Neural cell (in vitro differentiated cells): ENCODE measurements at regions not wholly inside any gene's neighbourhood (a gene's known extent, or its start where the extent isn't known, plus 50 kb on each side); places are given as distances from the start of the nearest gene placed in this dataset.

Experiments used
- H2AFZ ChIP-seq: fragments of 200-600, 300-800 bp; sonication (generic), shearing (Covaris generic); 2 replicates; pipeline ENCODE4 v1.6.0; 2014; ENCODE audit warnings: low read depth, mild to moderate bottlenecking, antibody characterized with exemption, low read length, moderate library complexity
- H3F3A ChIP-seq: fragments of 200-600 bp; shearing (Covaris generic); 2 replicates; pipeline ENCODE4 v1.6.1; 2016; ENCODE audit warnings: mild to moderate bottlenecking, moderate library complexity, mixed read lengths, antibody characterized with exemption, low read length; ENCODE audit not compliant: insufficient read depth, poor library complexity, severe bottlenecking
- H3K27ac ChIP-seq: fragments of 200-600, 300-800 bp; sonication (generic), shearing (Covaris generic); 2 replicates; pipeline ENCODE4 v1.5.1; 2014; ENCODE audit warnings: mild to moderate bottlenecking, low read length, moderate library complexity
- H3K27me3 ChIP-seq: fragments of 300-800, 200-600 bp; sonication (generic), shearing (Covaris generic); 2 replicates; pipeline ENCODE4 v1.6.0; 2014; ENCODE audit warnings: mild to moderate bottlenecking, low read depth, low read length, moderate library complexity; ENCODE audit not compliant: insufficient read depth
- H3K36me3 ChIP-seq: fragments of 300-800, 200-600 bp; sonication (generic), shearing (Covaris generic); 2 replicates; pipeline ENCODE4 v1.5.1; 2014; ENCODE audit warnings: mild to moderate bottlenecking, antibody characterized with exemption, low read length, moderate library complexity; ENCODE audit not compliant: insufficient read depth
- H3K4me2 ChIP-seq: fragments of 300-800, 200-600 bp; sonication (generic), shearing (Covaris generic); 2 replicates; pipeline ENCODE4 v1.6.0; 2014; ENCODE audit warnings: mild to moderate bottlenecking, low read length
- H3K4me3 ChIP-seq: fragments of 300-800, 200-600 bp; sonication (generic), shearing (Covaris generic); 2 replicates; pipeline ENCODE4 v1.5.1; 2014; ENCODE audit warnings: mild to moderate bottlenecking, low read length, moderate library complexity
- H3K79me2 ChIP-seq: fragments of 200-600 bp; shearing (Covaris generic); replicated peaks from 2 replicates; pipeline ENCODE4 v1.6.0; 2014; ENCODE audit warnings: mild to moderate bottlenecking, low read length, moderate library complexity; ENCODE audit not compliant: insufficient read depth
- H3K9ac ChIP-seq: fragments of 300-800, 200-600 bp; sonication (generic), shearing (Covaris generic); 2 replicates; pipeline ENCODE4 v1.6.1; 2016; ENCODE audit warnings: mild to moderate bottlenecking, low read length, mixed read lengths
- H3K9me2 ChIP-seq: fragments of 200-600 bp; shearing (Covaris generic); 2 replicates; pipeline ENCODE4 v1.6.1; 2016; ENCODE audit warnings: mild to moderate bottlenecking, low read length, mixed read lengths; ENCODE audit not compliant: insufficient read depth
- H3K9me3 ChIP-seq: fragments of 200-600, 300-800 bp; sonication (generic), shearing (Covaris generic); 2 replicates; pipeline ENCODE4 v1.6.1; 2016; ENCODE audit warnings: mild to moderate bottlenecking, mixed run types, low read length, moderate library complexity, mixed read lengths
- H4K20me1 ChIP-seq: fragments of 200-600 bp; shearing (Covaris generic); 2 replicates; pipeline ENCODE4 v1.6.1; 2016; ENCODE audit warnings: mild to moderate bottlenecking, mixed run types; ENCODE audit not compliant: insufficient read depth
- EP300 ChIP-seq: fragments of 450-650 bp; conservative IDR thresholded peaks from 2 replicates; pipeline ENCODE4 v1.6.1; 2014; ENCODE audit warnings: antibody characterized with exemption, mild to moderate bottlenecking, moderate library complexity; ENCODE audit not compliant: poor library complexity, severe bottlenecking
- EZH2 ChIP-seq: fragments of 200-600, 300-800 bp; shearing (Covaris generic), sonication (generic); IDR thresholded peaks from 2 replicates; pipeline ENCODE4 v1.6.1; 2014; ENCODE audit warnings: antibody characterized with exemption, low read length, borderline replicate concordance, mild to moderate bottlenecking; ENCODE audit not compliant: insufficient read depth, poor library complexity, severe bottlenecking
- MXI1 ChIP-seq: fragments of 450-650 bp; conservative IDR thresholded peaks from 2 replicates; pipeline ENCODE4 v1.6.1; 2014; ENCODE audit warnings: antibody characterized with exemption, mild to moderate bottlenecking; ENCODE audit not compliant: poor library complexity, severe bottlenecking
- POLR2AphosphoS5 ChIP-seq: IDR thresholded peaks from 2 replicates; pipeline ENCODE4 v1.6.1; 2012
- RAD21 ChIP-seq: fragments of 450-650 bp; conservative IDR thresholded peaks from 2 replicates; pipeline ENCODE4 v1.6.1; 2014; ENCODE audit warnings: antibody characterized with exemption, mild to moderate bottlenecking, moderate library complexity
- SMC3 ChIP-seq: fragments of 450-650 bp; conservative IDR thresholded peaks from 2 replicates; pipeline ENCODE4 v1.6.1; 2014; ENCODE audit warnings: antibody characterized with exemption, mild to moderate bottlenecking, moderate library complexity; ENCODE audit not compliant: poor library complexity
- TAF1 ChIP-seq: IDR thresholded peaks from 2 replicates; pipeline ENCODE4 v1.6.1; 2012; ENCODE audit warnings: low read depth
- TF ChIP-seq, protein P1 (sequence below): IDR thresholded peaks from 2 replicates; pipeline ENCODE4 v1.6.1; 2012; ENCODE audit warnings: borderline replicate concordance
- TF ChIP-seq, protein P2 (sequence below): fragments of 450-650 bp; IDR thresholded peaks from 2 replicates; pipeline ENCODE4 v1.5.1; 2014; ENCODE audit warnings: antibody characterized with exemption, mild to moderate bottlenecking, moderate library complexity; ENCODE audit not compliant: poor library complexity, severe bottlenecking

DNA sequence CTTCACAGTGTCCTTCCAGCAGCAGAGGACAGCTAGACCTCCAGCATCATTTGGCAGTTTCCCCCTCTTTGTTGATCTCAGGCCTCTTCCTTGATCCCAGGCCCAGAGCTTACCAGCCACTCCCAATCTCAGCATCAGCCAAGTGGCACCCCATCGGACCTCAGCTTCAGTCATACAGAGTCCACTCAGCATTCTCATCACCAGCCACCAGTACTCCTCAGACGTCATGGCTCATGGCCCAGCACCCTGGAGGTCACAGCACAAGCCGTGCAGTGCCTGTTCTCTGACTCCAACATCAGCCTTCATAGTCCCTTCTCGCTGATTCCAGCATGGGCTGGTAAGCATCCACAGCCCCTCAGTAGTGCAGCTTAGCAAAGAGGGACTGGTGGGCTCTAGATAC, 487.6 kb upstream of the DAB1 start:
- H3K27me3 ChIP-seq, result no peaks in the 10 kb centered on the region
- no peak overlapping the region for H3K4me3 ChIP-seq
- no peak overlapping the region for H3K9ac ChIP-seq
- H3K36me3 ChIP-seq, result no peaks in the 10 kb centered on the region
- H3K9me3 ChIP-seq, result no peaks in the 10 kb centered on the region
- H4K20me1 ChIP-seq, result no peaks in the 10 kb centered on the region
- no peak overlapping the region for H3K4me2 ChIP-seq
- H3K9me2 ChIP-seq, result no peaks in the 10 kb centered on the region
- no peak for TF ChIP-seq MXI1
- TF ChIP-seq SMC3, result no peak
- no peak for TF ChIP-seq TAF1
- no peak for TF ChIP-seq RAD21
- no peak for TF ChIP-seq EZH2
- TF ChIP-seq, protein P1, sequence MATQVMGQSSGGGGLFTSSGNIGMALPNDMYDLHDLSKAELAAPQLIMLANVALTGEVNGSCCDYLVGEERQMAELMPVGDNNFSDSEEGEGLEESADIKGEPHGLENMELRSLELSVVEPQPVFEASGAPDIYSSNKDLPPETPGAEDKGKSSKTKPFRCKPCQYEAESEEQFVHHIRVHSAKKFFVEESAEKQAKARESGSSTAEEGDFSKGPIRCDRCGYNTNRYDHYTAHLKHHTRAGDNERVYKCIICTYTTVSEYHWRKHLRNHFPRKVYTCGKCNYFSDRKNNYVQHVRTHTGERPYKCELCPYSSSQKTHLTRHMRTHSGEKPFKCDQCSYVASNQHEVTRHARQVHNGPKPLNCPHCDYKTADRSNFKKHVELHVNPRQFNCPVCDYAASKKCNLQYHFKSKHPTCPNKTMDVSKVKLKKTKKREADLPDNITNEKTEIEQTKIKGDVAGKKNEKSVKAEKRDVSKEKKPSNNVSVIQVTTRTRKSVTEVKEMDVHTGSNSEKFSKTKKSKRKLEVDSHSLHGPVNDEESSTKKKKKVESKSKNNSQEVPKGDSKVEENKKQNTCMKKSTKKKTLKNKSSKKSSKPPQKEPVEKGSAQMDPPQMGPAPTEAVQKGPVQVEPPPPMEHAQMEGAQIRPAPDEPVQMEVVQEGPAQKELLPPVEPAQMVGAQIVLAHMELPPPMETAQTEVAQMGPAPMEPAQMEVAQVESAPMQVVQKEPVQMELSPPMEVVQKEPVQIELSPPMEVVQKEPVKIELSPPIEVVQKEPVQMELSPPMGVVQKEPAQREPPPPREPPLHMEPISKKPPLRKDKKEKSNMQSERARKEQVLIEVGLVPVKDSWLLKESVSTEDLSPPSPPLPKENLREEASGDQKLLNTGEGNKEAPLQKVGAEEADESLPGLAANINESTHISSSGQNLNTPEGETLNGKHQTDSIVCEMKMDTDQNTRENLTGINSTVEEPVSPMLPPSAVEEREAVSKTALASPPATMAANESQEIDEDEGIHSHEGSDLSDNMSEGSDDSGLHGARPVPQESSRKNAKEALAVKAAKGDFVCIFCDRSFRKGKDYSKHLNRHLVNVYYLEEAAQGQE, result no peak
- no peak for TF ChIP-seq EP300
- TF ChIP-seq POLR2AphosphoS5, result no peak
- TF ChIP-seq, protein P2, sequence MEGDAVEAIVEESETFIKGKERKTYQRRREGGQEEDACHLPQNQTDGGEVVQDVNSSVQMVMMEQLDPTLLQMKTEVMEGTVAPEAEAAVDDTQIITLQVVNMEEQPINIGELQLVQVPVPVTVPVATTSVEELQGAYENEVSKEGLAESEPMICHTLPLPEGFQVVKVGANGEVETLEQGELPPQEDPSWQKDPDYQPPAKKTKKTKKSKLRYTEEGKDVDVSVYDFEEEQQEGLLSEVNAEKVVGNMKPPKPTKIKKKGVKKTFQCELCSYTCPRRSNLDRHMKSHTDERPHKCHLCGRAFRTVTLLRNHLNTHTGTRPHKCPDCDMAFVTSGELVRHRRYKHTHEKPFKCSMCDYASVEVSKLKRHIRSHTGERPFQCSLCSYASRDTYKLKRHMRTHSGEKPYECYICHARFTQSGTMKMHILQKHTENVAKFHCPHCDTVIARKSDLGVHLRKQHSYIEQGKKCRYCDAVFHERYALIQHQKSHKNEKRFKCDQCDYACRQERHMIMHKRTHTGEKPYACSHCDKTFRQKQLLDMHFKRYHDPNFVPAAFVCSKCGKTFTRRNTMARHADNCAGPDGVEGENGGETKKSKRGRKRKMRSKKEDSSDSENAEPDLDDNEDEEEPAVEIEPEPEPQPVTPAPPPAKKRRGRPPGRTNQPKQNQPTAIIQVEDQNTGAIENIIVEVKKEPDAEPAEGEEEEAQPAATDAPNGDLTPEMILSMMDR, result no peak
- no peak overlapping the region for H3K27ac ChIP-seq
- H3K79me2 ChIP-seq, result no peaks in the 10 kb centered on the region
- no peak overlapping the region for H2AFZ ChIP-seq
- no peaks in the 10 kb centered on the region for H3F3A ChIP-seq

DNA sequence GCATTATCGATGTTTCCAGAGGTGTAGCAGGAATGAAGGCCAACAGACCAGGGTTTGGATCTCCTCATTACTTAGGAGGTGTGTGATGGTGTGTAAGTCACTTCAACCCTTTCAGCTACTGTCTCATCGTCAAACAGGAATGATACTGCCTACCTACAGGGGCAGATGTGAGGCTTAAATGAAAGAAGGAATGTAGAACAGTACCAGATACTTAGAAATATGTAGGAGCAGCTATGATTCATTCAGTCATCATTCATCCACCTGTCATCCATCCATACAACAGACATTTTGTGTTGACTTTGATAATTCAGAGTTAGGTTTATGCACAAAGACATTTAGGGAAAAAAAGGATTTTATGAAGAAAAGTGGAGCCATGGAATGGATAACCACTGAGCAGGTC, 486.9 kb upstream of the DAB1 start:
- Histone ChIP-seq H3K4me2 (no peak overlapping the region), H3K36me3 (no peaks in the 10 kb centered on the region), H3K4me3 (no peak overlapping the region), H3K9ac (no peak overlapping the region), H3K27me3 (no peaks in the 10 kb centered on the region), H4K20me1 (no peaks in the 10 kb centered on the region), H3K79me2 (no peaks in the 10 kb centered on the region), H3K9me3 (no peaks in the 10 kb centered on the region), H3K9me2 (no peaks in the 10 kb centered on the region), H3K27ac (no peak overlapping the region), H2AFZ (no peak overlapping the region), H3F3A (no peaks in the 10 kb centered on the region)
- no peak for TF ChIP-seq EZH2
- no peak for TF ChIP-seq MXI1
- TF ChIP-seq, protein P2, result no peak
- TF ChIP-seq POLR2AphosphoS5, result no peak
